HEK293T (cell line): ENCODE measurements at regions not wholly inside any gene's neighbourhood (a gene's known extent, or its start where the extent isn't known, plus 50 kb on each side); places are given as distances from the start of the nearest gene placed in this dataset.

Experiments used
- ARNT ChIP-seq: fragments of 450-650 bp; IDR thresholded peaks from 2 replicates; pipeline ENCODE4 v1.6.1; 2017; ENCODE audit warnings: mild to moderate bottlenecking
- CTBP1 ChIP-seq: fragments of 450-650 bp; IDR thresholded peaks from 2 replicates; pipeline ENCODE4 v1.6.1; 2016; ENCODE audit warnings: borderline replicate concordance
- ELF4 ChIP-seq: fragments of 450-650 bp; IDR thresholded peaks from 2 replicates; pipeline ENCODE4 v1.6.1; 2017; ENCODE audit warnings: antibody characterized with exemption
- FOXA1 ChIP-seq: fragments of 450-650 bp; IDR thresholded peaks from 2 replicates; pipeline ENCODE4 v1.6.1; 2016; ENCODE audit warnings: mild to moderate bottlenecking
- FOXK2 ChIP-seq: fragments of 450-650 bp; IDR thresholded peaks from 2 replicates; pipeline ENCODE4 v1.6.1; 2016; ENCODE audit warnings: mild to moderate bottlenecking
- HDGF ChIP-seq: fragments of 450-650 bp; IDR thresholded peaks from 2 replicates; pipeline ENCODE4 v1.6.1; 2017; ENCODE audit warnings: antibody characterized with exemption, borderline replicate concordance
- L3MBTL2 ChIP-seq: fragments of 450-650 bp; conservative IDR thresholded peaks from 2 replicates; pipeline ENCODE4 v1.6.1; 2016; ENCODE audit warnings: mild to moderate bottlenecking
- SP1 ChIP-seq: fragments of 450-650 bp; IDR thresholded peaks from 2 replicates; pipeline ENCODE4 v1.6.1; 2017
- SUZ12 ChIP-seq: fragments of 450-650 bp; IDR thresholded peaks from 2 replicates; pipeline ENCODE4 v1.6.1; 2016; ENCODE audit warnings: mild to moderate bottlenecking
- TARDBP ChIP-seq: fragments of 450-650 bp; IDR thresholded peaks from 2 replicates; pipeline ENCODE4 v1.6.1; 2016
- ZNF384 ChIP-seq: fragments of 450-650 bp; IDR thresholded peaks from 2 replicates; pipeline ENCODE4 v1.6.1; 2016
- TF ChIP-seq, protein P1 (sequence below): fragments of 450-650 bp; IDR thresholded peaks from 2 replicates; pipeline ENCODE4 v1.6.1; 2016

DNA sequence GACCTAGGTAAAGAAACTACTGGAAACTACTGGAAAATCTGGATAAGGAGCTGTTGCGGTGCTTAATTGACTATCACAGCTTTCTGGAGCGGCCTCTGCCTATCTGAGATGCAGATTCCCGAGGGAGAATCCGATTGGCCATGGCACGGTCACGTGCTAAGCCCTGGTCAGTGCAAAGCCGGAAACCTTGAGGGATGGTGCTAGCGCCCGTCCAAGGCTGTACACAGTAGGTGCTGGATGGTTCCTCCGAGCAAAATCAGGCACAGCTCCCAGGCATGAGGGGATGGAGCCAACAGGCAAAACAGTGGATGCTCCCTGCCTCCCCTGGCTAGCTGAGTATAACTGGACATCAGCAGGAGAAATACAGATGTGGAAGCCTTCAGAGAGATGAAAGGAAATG, 238.7 kb upstream of the HES1 start:
- TF ChIP-seq HDGF (no peak), ELF4 (no peak), SUZ12 (no peak), FOXK2 (no peak), SP1 (no peak), L3MBTL2 (no peak), FOXA1 (no peak), ARNT (no peak), CTBP1 (no peak), TARDBP (no peak), ZNF384 (no peak)
- TF ChIP-seq, protein P1, sequence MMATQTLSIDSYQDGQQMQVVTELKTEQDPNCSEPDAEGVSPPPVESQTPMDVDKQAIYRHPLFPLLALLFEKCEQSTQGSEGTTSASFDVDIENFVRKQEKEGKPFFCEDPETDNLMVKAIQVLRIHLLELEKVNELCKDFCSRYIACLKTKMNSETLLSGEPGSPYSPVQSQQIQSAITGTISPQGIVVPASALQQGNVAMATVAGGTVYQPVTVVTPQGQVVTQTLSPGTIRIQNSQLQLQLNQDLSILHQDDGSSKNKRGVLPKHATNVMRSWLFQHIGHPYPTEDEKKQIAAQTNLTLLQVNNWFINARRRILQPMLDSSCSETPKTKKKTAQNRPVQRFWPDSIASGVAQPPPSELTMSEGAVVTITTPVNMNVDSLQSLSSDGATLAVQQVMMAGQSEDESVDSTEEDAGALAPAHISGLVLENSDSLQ = no peak
